GM19328 (cell line): ENCODE measurements at regions not wholly inside any gene's neighbourhood (a gene's known extent, or its start where the extent isn't known, plus 50 kb on each side); places are given as distances from the start of the nearest gene placed in this dataset.

Experiments used
- ATAC-seq: cut with Tn5 transposase; IDR thresholded peaks from one replicate; pipeline ENCODE4 v1.9.1; 2021; ENCODE audit warnings: mild to moderate bottlenecking, moderate library complexity; ENCODE audit not compliant: unreplicated experiment

DNA sequence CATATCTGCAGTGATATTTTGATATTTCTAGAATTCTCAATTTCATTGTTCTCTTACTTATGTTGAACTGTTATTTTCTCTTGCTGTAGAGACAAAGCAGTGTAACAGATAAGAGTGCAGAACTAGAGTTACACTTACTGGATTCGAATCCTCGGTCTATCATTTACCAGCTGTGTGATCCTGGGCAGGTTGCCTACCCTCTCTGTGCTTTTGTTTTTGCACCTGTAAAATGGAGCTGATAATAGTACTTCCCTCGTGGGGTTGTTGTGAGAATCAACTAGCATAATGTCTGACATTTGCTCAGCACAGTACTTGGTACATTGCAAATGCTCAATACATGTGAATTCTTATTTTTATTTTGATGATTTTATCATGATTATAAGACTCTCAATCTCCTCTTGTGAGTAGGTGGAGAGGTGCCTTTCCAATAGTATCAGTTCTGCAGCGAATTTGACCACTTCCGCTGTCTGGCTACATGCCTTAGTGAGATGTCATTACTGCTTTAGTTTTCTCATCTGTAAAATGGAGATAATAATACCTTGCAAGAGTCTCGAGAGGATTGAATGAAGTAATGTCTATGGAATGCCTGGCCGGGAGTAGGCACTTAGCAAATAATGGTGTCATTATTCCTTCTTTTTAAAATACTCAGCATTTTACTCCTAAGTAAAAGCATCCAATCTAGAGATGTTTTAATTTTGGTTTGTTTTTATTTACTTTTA lies 312.2 kb upstream of the MAF start:
- ATAC-seq: no peak

DNA sequence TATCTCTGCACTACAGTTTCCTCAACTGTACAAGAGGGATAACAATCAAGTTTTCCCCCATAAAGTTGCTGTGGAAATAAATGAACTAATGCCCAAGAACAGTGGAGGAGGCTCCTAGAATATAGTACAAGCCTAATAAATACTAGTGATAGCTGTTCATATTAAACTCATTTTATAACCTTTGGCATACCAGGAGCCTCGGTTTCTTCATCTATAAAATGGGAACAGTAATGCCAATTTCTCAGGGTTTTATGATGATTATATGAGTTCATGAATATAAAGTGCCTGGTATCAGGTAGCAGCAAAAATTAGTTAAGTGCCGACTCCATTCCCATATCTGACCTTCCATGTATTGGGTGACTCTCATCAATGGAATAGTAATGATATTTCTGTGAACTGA lies 311.1 kb upstream of the MAF start:
- no peak for ATAC-seq

DNA sequence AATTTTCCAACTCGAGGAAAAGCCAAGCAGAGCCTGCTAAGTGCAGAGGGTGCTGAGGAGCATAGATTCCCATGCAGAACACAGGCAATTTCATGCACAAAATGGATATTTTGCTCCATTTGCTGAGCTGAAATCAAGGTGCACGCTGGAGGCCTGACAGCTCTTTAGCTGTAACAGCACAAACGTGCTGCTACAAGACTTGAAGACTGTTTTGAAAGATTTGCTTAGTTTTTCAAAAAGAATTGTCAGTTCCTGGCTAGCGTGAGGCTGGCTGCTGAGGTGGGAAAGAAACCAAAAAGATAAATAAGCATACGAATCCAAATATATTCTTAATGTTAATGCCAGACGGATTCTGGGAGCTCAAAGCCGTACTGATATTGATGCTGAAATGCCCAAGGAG lies 309.0 kb upstream of the MAF start:
- ATAC-seq: no peak

DNA sequence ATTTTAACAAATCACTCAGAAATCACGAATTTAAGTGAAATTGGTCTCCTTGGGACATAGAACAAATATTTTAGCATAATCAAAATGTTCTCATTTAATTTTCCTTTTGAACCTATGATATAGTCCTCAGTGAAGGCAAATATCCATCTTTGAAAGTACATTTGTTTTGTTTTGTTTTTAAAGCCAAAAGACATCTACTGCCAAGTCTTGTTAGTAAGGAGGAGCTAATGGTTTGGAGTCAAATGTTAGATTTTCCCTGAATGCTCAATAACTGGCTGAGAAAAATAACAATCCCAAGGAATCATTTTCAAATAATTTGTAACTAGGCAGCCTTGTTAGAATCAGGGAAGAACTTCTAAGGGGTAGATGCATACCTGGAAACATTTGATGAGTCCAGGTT lies 302.9 kb upstream of the MAF start:
- ATAC-seq: no peak

GRCh38 chr16:79902351-79902750 lies 301.8 kb upstream of the MAF start:
- ATAC-seq: no peak

- no peak for ATAC-seq
These were observed 301.0 kb upstream of the MAF start for GRCh38 chr16:79901522-79901921.

DNA sequence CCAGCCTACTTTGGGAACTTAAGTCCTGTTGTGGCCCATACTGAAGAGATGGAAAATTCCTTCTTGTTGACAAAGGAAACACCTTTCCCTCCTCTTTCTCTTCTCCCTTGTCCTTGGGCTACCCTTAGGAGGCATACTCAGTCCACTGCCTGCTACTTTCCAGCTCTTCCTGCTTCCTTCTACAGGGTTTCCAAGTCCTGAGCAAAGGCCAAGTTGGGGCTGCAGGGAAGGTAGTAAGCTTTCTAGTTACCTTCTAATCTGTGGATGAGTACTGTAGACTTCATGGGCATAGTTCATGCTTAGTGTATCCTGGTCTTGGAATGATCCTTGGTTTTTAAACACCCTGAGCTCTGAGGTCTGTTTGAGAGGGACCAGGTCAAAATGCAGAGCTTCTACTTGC lies 299.2 kb upstream of the MAF start:
- ATAC-seq: no peak

GRCh38 chr16:79899316-79899715 lies 298.8 kb upstream of the MAF start:
- ATAC-seq: no peak

DNA sequence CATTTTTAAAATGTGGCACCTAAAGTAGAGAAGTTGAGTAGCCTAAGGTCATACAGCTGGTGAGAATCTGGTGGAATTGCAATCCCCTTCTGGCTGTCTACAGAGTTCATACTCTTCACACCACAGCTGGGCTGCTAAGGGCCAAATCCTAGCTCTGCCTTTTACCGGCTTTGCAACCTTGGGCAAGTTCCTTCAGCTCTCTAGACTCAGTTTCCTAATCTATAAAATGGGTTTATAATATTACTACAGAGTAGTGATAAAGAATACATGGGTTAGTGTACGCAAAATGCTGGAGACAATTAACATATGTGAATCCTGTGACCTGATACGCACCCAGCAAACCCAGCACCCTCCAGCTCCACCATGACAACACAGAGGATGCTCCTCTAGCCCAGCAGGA lies 298.2 kb upstream of the MAF start:
- ATAC-seq: no peak

GRCh38 chr16:79897453-79898146 lies 297.1 kb upstream of the MAF start:
- no peak for ATAC-seq

GRCh38 chr16:79897104-79897452 lies 296.5 kb upstream of the MAF start:
- no peak for ATAC-seq

DNA sequence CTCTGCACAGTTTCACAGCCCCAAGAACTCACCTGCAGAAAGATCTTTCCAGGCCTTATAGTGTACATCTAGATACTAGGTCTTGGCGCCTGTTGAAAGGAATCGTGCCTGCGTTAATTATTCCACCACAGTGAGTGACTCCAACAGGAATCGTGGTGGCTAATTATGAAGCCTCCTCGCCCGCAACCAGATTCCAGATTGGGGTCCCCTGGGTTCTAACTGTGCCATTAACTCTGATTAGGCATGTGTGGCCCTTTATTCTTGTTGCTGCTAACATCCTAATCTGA lies 295.3 kb upstream of the MAF start:
- ATAC-seq: no peak

DNA sequence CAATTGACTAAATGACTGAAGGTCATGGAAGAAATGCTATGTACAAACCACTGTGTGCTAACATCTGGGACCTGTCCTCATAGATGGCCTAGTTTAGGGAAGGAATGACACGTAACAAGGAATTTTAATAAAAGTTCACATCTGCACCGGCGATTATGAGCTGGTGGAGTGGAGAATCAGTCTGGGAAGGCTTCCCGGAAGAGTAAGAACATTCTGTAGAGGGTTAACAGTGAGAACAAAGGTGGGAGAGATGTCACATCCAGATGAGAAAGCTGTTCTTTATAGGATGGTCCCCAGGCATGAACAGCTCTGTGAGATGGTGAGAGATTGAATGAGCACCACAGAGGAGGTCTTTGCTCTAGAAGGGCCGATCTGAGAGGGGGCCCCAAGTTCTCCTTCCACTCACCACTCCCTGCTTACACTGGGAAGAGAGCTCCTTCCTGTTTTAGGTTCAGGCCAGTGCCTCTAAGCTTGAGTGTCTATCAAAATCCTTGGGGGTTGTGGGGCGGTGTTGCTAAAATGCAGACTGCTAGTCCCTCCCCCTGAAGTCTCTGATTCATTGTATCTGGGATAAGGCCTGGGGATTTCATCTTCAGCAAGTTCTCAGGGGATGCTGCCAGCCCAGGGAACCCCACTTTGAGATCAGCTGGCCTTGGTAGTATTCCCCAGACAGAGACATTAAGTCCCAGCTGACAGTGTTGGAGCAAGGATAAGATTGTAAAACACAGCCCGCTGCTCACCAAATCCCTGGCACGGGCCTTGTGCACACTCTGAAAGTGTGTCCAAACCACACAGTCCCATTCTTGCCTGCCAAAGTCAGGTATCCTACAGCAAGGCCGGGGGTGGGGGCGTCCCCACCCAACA lies 294.7 kb upstream of the MAF start:
- no peak for ATAC-seq

GRCh38 chr16:79893445-79893844 lies 292.9 kb upstream of the MAF start:
- no peak for ATAC-seq

DNA sequence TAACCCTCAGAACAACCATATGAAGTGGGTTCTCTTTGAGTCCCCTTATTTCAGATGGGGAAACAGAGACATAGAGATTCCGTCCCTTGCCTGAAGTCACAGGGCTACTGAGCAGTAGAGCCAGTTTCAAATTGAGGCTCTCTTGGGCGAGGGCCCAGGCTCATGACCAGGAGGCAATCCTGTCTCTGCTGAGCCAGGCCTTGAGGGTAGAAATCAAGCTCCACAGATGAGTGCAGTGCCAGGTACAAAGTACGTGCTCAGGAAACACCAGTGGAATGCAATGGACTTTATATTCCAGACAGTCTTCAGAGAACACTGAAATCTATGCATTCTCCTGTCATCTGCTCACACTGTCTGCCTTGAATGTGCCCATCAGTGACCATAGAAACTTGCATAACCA lies 291.7 kb upstream of the MAF start:
- ATAC-seq: no peak

- no peak for ATAC-seq
These were observed 290.9 kb upstream of the MAF start for GRCh38 chr16:79891458-79891857.

- ATAC-seq: no peak
These were observed 287.3 kb upstream of the MAF start for GRCh38 chr16:79887541-79888540.

DNA sequence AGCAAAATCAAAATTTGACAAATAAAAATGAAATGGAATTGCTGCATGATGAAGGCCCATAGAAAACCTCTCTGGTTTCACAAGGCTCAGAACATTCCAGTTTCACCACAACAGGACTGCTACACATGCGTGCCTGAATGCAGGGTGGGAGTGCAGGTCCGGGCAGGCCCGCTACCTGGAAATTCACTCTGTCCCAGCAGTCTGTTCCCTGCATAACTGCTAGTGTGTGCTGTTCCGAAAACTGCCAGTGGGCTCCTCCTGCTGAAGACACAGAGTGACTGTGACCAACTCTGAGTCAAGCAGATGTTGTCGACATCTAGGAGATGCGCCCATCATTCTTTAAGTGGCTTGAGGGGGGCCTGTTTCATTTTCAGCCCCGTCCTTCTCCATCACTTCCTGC lies 284.8 kb upstream of the MAF start:
- no peak for ATAC-seq

GRCh38 chr16:79883494-79883893 lies 283.0 kb upstream of the MAF start:
- no peak for ATAC-seq

DNA sequence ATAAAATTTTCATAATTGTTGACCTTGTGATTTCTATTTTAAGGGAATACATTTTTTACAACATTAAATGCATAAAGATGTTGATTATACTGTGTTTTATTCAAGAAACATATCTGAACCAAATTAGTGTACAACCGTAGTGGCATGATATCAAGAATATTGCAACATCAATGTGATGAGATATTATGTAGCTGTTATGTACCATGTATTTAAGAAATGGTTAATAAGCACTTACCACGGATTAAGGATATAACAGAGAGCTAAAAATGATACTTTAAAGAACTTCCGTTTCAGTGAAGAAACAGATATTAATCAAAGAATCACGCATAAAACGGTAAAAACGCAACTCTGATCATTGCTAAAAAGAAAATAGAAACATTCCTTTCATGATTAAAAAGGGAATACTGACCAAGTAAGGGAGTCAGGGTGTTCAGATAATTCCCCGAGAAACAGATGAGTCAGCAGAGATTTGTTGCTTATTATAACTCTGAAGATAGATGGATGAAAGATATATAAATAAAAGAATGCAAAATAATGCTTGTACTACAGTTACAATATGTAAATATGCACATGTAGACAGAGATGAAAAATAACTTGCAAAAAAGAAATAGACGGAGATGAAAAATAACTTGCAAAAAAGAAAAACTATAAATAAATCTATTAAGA lies 281.9 kb upstream of the MAF start:
- ATAC-seq: no peak
